Neural cell (in vitro differentiated cells): ENCODE measurements at regions not wholly inside any gene's neighbourhood (a gene's known extent, or its start where the extent isn't known, plus 50 kb on each side); places are given as distances from the start of the nearest gene placed in this dataset.
"Not testable (repeated sequence)": the region's sequence is repeated elsewhere in the genome, so short reads cannot be mapped to it uniquely, and the experiment has no call there.

Source experiments
- H2AFZ ChIP-seq: fragments of 200-600, 300-800 bp; sonication (generic), shearing (Covaris generic); 2 replicates; pipeline ENCODE4 v1.6.0; 2014; ENCODE audit warnings: low read depth, mild to moderate bottlenecking, antibody characterized with exemption, low read length, moderate library complexity
- H3F3A ChIP-seq: fragments of 200-600 bp; shearing (Covaris generic); 2 replicates; pipeline ENCODE4 v1.6.1; 2016; ENCODE audit warnings: mild to moderate bottlenecking, moderate library complexity, mixed read lengths, antibody characterized with exemption, low read length; ENCODE audit not compliant: insufficient read depth, poor library complexity, severe bottlenecking
- H3K27ac ChIP-seq: fragments of 200-600, 300-800 bp; sonication (generic), shearing (Covaris generic); 2 replicates; pipeline ENCODE4 v1.5.1; 2014; ENCODE audit warnings: mild to moderate bottlenecking, low read length, moderate library complexity
- H3K27me3 ChIP-seq: fragments of 300-800, 200-600 bp; sonication (generic), shearing (Covaris generic); 2 replicates; pipeline ENCODE4 v1.6.0; 2014; ENCODE audit warnings: mild to moderate bottlenecking, low read depth, low read length, moderate library complexity; ENCODE audit not compliant: insufficient read depth
- H3K36me3 ChIP-seq: fragments of 300-800, 200-600 bp; sonication (generic), shearing (Covaris generic); 2 replicates; pipeline ENCODE4 v1.5.1; 2014; ENCODE audit warnings: mild to moderate bottlenecking, antibody characterized with exemption, low read length, moderate library complexity; ENCODE audit not compliant: insufficient read depth
- H3K4me2 ChIP-seq: fragments of 300-800, 200-600 bp; sonication (generic), shearing (Covaris generic); 2 replicates; pipeline ENCODE4 v1.6.0; 2014; ENCODE audit warnings: mild to moderate bottlenecking, low read length
- H3K4me3 ChIP-seq: fragments of 300-800, 200-600 bp; sonication (generic), shearing (Covaris generic); 2 replicates; pipeline ENCODE4 v1.5.1; 2014; ENCODE audit warnings: mild to moderate bottlenecking, low read length, moderate library complexity
- H3K79me2 ChIP-seq: fragments of 200-600 bp; shearing (Covaris generic); replicated peaks from 2 replicates; pipeline ENCODE4 v1.6.0; 2014; ENCODE audit warnings: mild to moderate bottlenecking, low read length, moderate library complexity; ENCODE audit not compliant: insufficient read depth
- H3K9ac ChIP-seq: fragments of 300-800, 200-600 bp; sonication (generic), shearing (Covaris generic); 2 replicates; pipeline ENCODE4 v1.6.1; 2016; ENCODE audit warnings: mild to moderate bottlenecking, low read length, mixed read lengths
- H3K9me2 ChIP-seq: fragments of 200-600 bp; shearing (Covaris generic); 2 replicates; pipeline ENCODE4 v1.6.1; 2016; ENCODE audit warnings: mild to moderate bottlenecking, low read length, mixed read lengths; ENCODE audit not compliant: insufficient read depth
- H3K9me3 ChIP-seq: fragments of 200-600, 300-800 bp; sonication (generic), shearing (Covaris generic); 2 replicates; pipeline ENCODE4 v1.6.1; 2016; ENCODE audit warnings: mild to moderate bottlenecking, mixed run types, low read length, moderate library complexity, mixed read lengths
- H4K20me1 ChIP-seq: fragments of 200-600 bp; shearing (Covaris generic); 2 replicates; pipeline ENCODE4 v1.6.1; 2016; ENCODE audit warnings: mild to moderate bottlenecking, mixed run types; ENCODE audit not compliant: insufficient read depth
- CTCF ChIP-seq: fragments of 450-650 bp; IDR thresholded peaks from 2 replicates; pipeline ENCODE4 v1.5.1; 2014; ENCODE audit warnings: antibody characterized with exemption, mild to moderate bottlenecking, moderate library complexity; ENCODE audit not compliant: poor library complexity, severe bottlenecking
- EP300 ChIP-seq: fragments of 450-650 bp; conservative IDR thresholded peaks from 2 replicates; pipeline ENCODE4 v1.6.1; 2014; ENCODE audit warnings: antibody characterized with exemption, mild to moderate bottlenecking, moderate library complexity; ENCODE audit not compliant: poor library complexity, severe bottlenecking
- EZH2 ChIP-seq: fragments of 200-600, 300-800 bp; shearing (Covaris generic), sonication (generic); IDR thresholded peaks from 2 replicates; pipeline ENCODE4 v1.6.1; 2014; ENCODE audit warnings: antibody characterized with exemption, low read length, borderline replicate concordance, mild to moderate bottlenecking; ENCODE audit not compliant: insufficient read depth, poor library complexity, severe bottlenecking
- MXI1 ChIP-seq: fragments of 450-650 bp; conservative IDR thresholded peaks from 2 replicates; pipeline ENCODE4 v1.6.1; 2014; ENCODE audit warnings: antibody characterized with exemption, mild to moderate bottlenecking; ENCODE audit not compliant: poor library complexity, severe bottlenecking
- POLR2AphosphoS5 ChIP-seq: IDR thresholded peaks from 2 replicates; pipeline ENCODE4 v1.6.1; 2012
- RAD21 ChIP-seq: fragments of 450-650 bp; conservative IDR thresholded peaks from 2 replicates; pipeline ENCODE4 v1.6.1; 2014; ENCODE audit warnings: antibody characterized with exemption, mild to moderate bottlenecking, moderate library complexity
- SMC3 ChIP-seq: fragments of 450-650 bp; conservative IDR thresholded peaks from 2 replicates; pipeline ENCODE4 v1.6.1; 2014; ENCODE audit warnings: antibody characterized with exemption, mild to moderate bottlenecking, moderate library complexity; ENCODE audit not compliant: poor library complexity
- TAF1 ChIP-seq: IDR thresholded peaks from 2 replicates; pipeline ENCODE4 v1.6.1; 2012; ENCODE audit warnings: low read depth
- TF ChIP-seq, protein P1 (sequence below): IDR thresholded peaks from 2 replicates; pipeline ENCODE4 v1.6.1; 2012; ENCODE audit warnings: borderline replicate concordance

- TF ChIP-seq MXI1 (no peak), SMC3 (no peak), EZH2 (no peak), CTCF (no peak), EP300 (no peak), POLR2AphosphoS5 (no peak), RAD21 (no peak), TAF1 (no peak)
- TF ChIP-seq, protein P1, sequence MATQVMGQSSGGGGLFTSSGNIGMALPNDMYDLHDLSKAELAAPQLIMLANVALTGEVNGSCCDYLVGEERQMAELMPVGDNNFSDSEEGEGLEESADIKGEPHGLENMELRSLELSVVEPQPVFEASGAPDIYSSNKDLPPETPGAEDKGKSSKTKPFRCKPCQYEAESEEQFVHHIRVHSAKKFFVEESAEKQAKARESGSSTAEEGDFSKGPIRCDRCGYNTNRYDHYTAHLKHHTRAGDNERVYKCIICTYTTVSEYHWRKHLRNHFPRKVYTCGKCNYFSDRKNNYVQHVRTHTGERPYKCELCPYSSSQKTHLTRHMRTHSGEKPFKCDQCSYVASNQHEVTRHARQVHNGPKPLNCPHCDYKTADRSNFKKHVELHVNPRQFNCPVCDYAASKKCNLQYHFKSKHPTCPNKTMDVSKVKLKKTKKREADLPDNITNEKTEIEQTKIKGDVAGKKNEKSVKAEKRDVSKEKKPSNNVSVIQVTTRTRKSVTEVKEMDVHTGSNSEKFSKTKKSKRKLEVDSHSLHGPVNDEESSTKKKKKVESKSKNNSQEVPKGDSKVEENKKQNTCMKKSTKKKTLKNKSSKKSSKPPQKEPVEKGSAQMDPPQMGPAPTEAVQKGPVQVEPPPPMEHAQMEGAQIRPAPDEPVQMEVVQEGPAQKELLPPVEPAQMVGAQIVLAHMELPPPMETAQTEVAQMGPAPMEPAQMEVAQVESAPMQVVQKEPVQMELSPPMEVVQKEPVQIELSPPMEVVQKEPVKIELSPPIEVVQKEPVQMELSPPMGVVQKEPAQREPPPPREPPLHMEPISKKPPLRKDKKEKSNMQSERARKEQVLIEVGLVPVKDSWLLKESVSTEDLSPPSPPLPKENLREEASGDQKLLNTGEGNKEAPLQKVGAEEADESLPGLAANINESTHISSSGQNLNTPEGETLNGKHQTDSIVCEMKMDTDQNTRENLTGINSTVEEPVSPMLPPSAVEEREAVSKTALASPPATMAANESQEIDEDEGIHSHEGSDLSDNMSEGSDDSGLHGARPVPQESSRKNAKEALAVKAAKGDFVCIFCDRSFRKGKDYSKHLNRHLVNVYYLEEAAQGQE = no peak
- Histone ChIP-seq H3K36me3 (no peaks in the 10 kb centered on the region), H3K27me3 (no peaks in the 10 kb centered on the region), H3K4me3 (peak overlapping the region; percentile 78), H3K79me2 (no peaks in the 10 kb centered on the region), H3K4me2 (peak overlapping the region; percentile 67), H3K9me2 (no peaks in the 10 kb centered on the region), H3K27ac (peak overlapping the region; percentile 63), H3F3A (no peaks in the 10 kb centered on the region), H4K20me1 (no peaks in the 10 kb centered on the region), H3K9me3 (no peaks in the 10 kb centered on the region), H2AFZ (peak overlapping the region; percentile 78), H3K9ac (peak overlapping the region; percentile 67)
Observed at GRCh38 chr6:27694547-27694874, 217.7 kb downstream of the OR2B2 start.

DNA sequence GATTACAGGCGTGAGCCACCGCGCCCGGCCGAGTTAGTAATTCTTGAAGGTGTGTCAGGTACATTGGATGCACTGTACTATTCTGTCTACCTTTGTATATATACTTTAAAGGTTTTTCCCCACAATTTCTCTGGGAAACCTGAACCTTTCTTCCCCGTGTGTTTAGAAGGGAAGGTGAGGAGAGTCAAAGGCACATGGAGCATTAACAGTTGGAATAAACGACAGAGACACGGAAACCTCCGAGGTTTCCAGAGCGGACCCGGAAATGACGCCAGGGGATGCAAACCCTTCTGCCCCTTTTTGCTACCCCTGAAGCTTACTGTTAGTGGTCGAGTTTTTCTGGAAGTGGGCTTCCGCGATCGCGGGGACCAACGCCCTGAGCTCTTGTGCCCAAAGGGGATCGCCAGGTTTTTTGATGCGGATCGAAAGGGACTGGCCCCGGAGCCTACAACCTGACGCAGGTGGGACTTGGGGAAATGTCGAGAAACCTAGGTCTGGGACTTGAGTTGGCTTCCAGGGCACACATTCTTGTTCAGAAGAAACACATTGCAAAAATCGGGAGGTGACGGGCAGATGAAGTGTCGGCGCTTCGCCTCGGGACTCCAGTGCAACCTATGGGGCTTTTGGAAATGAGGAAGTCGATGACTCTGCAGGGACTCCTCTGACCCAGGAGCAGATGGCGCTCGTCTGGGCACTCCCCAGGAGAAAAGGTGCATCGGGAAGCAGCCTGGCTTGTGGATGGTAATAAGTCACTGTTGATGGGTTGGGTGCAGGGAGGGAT is 218.2 kb downstream of the OR2B2 start:
- Histone ChIP-seq H3K4me2 (peak overlapping the region; percentile 67), H3K9me2 (no peaks in the 10 kb centered on the region), H3K79me2 (no peaks in the 10 kb centered on the region), H3F3A (no peaks in the 10 kb centered on the region), H3K9me3 (no peaks in the 10 kb centered on the region), H3K27ac (peak overlapping the region; percentile 63), H3K27me3 (no peaks in the 10 kb centered on the region), H3K4me3 (peak overlapping the region; percentile 78), H3K9ac (peak overlapping the region; percentile 67), H3K36me3 (no peaks in the 10 kb centered on the region), H4K20me1 (no peaks in the 10 kb centered on the region), H2AFZ (peak overlapping the region; percentile 78)
- TF ChIP-seq POLR2AphosphoS5 (peak; percentile 13), MXI1 (peak; percentile 81), SMC3 (no peak), RAD21 (no peak), TAF1 (no peak), EZH2 (no peak), EP300 (no peak), CTCF (peak; percentile 14)
- TF ChIP-seq, protein P1 = no peak

DNA sequence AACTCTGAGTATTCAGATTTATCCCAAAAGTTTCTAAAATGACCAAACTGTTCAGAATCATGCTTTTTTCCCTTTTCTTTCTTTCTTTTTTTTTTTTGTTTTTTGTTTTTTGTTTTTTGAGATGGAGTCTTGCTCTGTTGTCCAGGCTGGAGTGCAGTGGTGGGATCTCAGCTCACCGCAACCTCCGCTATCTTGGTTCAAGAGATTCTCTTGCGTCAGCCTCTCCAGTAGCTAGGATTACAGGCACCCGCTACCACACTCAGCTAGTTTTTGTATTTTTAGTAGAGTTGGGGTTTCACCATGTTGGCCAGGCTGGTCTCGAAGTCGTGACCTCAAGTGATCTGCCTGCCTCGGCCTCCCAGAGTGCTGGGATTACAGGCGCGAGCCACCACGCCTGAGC is 219.2 kb upstream of the ZNF184 start:
- H3F3A ChIP-seq, H3K36me3 ChIP-seq, H3K79me2 ChIP-seq, H3K27me3 ChIP-seq, H4K20me1 ChIP-seq, H3K4me2 ChIP-seq, H3K9ac ChIP-seq, H2AFZ ChIP-seq, H3K9me2 ChIP-seq, H3K4me3 ChIP-seq, H3K27ac ChIP-seq, H3K9me3 ChIP-seq: not testable (repeated sequence)
